Breast epithelium (tissue), 3 donors: ENCODE measurements at regions not wholly inside any gene's neighbourhood (a gene's known extent, or its start where the extent isn't known, plus 50 kb on each side); places are given as distances from the start of the nearest gene placed in this dataset.

Source experiments
- POLR2AphosphoS5 ChIP-seq, 3 donors: sonication (generic); formaldehyde crosslinking; IDR thresholded peaks; one replicate each; pipeline ENCODE4 v1.6.1; 2017; ENCODE audit warnings: antibody characterized with exemption in 3 of 3
- TF ChIP-seq, protein P1 (sequence below), 3 donors: fragments of 450-650 bp; IDR thresholded peaks; one replicate each; pipeline ENCODE4 v1.5.1; 2016 to 2017; ENCODE audit warnings: antibody characterized with exemption in 3 of 3, mild to moderate bottlenecking in 3 of 3, moderate library complexity in 3 of 3

GRCh38 chr3:81867875-81868274 is 106.4 kb upstream of the GBE1 start:
- TF ChIP-seq, protein P1, sequence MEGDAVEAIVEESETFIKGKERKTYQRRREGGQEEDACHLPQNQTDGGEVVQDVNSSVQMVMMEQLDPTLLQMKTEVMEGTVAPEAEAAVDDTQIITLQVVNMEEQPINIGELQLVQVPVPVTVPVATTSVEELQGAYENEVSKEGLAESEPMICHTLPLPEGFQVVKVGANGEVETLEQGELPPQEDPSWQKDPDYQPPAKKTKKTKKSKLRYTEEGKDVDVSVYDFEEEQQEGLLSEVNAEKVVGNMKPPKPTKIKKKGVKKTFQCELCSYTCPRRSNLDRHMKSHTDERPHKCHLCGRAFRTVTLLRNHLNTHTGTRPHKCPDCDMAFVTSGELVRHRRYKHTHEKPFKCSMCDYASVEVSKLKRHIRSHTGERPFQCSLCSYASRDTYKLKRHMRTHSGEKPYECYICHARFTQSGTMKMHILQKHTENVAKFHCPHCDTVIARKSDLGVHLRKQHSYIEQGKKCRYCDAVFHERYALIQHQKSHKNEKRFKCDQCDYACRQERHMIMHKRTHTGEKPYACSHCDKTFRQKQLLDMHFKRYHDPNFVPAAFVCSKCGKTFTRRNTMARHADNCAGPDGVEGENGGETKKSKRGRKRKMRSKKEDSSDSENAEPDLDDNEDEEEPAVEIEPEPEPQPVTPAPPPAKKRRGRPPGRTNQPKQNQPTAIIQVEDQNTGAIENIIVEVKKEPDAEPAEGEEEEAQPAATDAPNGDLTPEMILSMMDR (IDR thresholded peaks at IDR 0.05) = no peak
- TF ChIP-seq POLR2AphosphoS5 (IDR thresholded peaks at IDR 0.05) = no peak
